ENCODE measurements at regions not wholly inside any gene's neighbourhood (a gene's known extent, or its start where the extent isn't known, plus 50 kb on each side); places are given as distances from the start of the nearest gene placed in this dataset.

- WGBS, 2 donors (ENCODE audit: low coverage in 1 of 2) = 36 to 37% methylated on average over 4 of the region's 4 CpGs
- TF ChIP-seq EP300 (IDR thresholded peaks at IDR 0.05; ENCODE audit: low read depth) = peak; percentile 67
- TF ChIP-seq POLR2AphosphoS5 (IDR thresholded peaks at IDR 0.05) = peak in 2 of 3 donors; percentile 71 to 86
- TF ChIP-seq POLR2A (IDR thresholded peaks at IDR 0.05) = no peak
- no peak for TF ChIP-seq CTCF (IDR thresholded peaks at IDR 0.05)
- Histone ChIP-seq H3K27ac (peak overlapping the region; percentile 72 to 78 (median 77)), H3K36me3 (no peaks in the 10 kb centered on the region), H3K27me3 (no peaks in the 10 kb centered on the region), H3K9me3 (peaks cover 0 to 2% of the 10 kb centered on the region in 2 donors), H3K4me1 (peaks cover 0 to 30% (median 13%) of the 10 kb centered on the region in 4 donors), H3K4me3 (no peak overlapping the region)
- intact Hi-C loops (cut with DNase I; ENCODE audit: low total_unique reads) = no loop called here
- peak; percentile 73 for DNase-seq
- in situ Hi-C loops (cut with MboI; ENCODE audit: low pct_ligation_motif_present in 1 of 4, low pct_unique_long_range_greater_than_20kb in 1 of 4, low sequenced_read_pairs in 3 of 4) = no loop called here
Observed at GRCh38 chr21:38950435-38951094, 144.8 kb downstream of the ETS2 start.

DNA sequence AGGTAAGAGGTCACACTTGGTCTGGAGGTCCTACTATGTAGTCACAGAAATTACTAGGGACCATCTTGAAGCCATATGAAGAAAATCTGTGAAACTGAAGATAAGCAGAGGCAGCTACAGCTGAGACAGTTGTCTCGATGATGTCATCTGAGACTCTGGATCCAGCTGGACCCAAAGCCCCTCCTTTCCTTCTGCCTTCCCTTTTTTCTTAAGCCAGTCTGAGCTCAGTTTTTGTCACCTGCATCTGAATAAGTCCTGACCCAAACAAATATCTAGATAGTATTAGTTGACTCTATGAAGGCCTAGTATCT lies 143.3 kb downstream of the ETS2 start:
- intact Hi-C loops (cut with DNase I; ENCODE audit: low total_unique reads) (no loop called here), in situ Hi-C loops (cut with MboI; ENCODE audit: low pct_ligation_motif_present in 1 of 4, low pct_unique_long_range_greater_than_20kb in 1 of 4, low sequenced_read_pairs in 3 of 4) (no loop called here)
- WGBS, 2 donors (ENCODE audit: low coverage in 1 of 2) = 82% methylated on average over 1 of the region's 1 CpG; no CpG with 5 or more reads in 1 of the 2 donors
- peaks cover 0 to 2% of the 10 kb centered on the region in 2 donors for H3K9me3 ChIP-seq
- H3K27ac ChIP-seq = peak overlapping the region in 1 of 4 donors; percentile 76
- H3K4me1 ChIP-seq = peaks cover 0 to 18% (median 4%) of the 10 kb centered on the region in 4 donors
- no peak for TF ChIP-seq CTCF (IDR thresholded peaks at IDR 0.05)
- TF ChIP-seq POLR2AphosphoS5 (IDR thresholded peaks at IDR 0.05) = no peak
- no peak for TF ChIP-seq EP300 (IDR thresholded peaks at IDR 0.05; ENCODE audit: low read depth)
- TF ChIP-seq POLR2A (IDR thresholded peaks at IDR 0.05) = no peak
- DNase-seq = no peak
- H3K36me3 ChIP-seq = no peaks in the 10 kb centered on the region
- H3K4me3 ChIP-seq = no peak overlapping the region
- no peaks in the 10 kb centered on the region for H3K27me3 ChIP-seq

DNA sequence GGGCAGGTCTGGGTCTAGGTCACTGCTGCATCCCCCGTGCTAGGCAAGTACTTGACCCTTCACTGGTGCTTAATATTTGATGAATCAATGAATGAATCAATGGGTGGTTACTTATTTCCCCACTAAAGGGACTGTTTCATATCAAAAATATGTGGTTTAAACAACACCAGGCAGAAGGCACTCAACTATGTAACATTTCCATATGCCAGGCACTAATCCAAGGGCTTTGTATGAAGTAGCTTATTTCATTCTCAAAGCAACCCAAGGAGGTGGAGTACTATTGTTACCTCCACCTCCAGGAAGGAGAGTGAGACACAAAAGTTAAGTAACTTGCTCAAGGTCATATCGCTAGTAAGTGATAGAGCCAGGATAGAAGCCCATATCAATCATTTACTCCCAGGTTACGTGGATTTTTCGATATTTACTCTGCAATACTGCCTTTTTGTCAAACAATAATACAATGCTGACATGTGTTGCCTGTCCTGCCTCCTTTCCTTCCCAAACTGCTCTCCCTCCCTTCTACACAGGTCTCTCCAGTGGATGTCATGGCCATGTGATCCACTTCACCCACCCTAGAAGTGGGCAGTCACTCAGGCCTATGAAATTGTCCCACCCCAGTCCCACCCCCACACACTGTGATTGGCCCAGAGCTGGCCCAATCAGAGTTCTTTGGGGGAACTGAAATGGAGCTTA lies 142.8 kb downstream of the ETS2 start:
- Histone ChIP-seq H3K36me3 (no peaks in the 10 kb centered on the region), H3K27ac (peak overlapping the region in 1 of 4 donors; percentile 76), H3K4me1 (peaks cover 0 to 18% (median 4%) of the 10 kb centered on the region in 4 donors), H3K27me3 (no peaks in the 10 kb centered on the region), H3K9me3 (peaks cover 0 to 2% of the 10 kb centered on the region in 2 donors), H3K4me3 (no peak overlapping the region)
- WGBS, 2 donors (ENCODE audit: low coverage in 1 of 2) = 61 to 63% methylated on average over 3 to 4 of the region's 4 CpGs
- in situ Hi-C loops (cut with MboI; ENCODE audit: low pct_ligation_motif_present in 1 of 4, low pct_unique_long_range_greater_than_20kb in 1 of 4, low sequenced_read_pairs in 3 of 4) = no loop called here
- DNase-seq = no peak
- intact Hi-C loops (cut with DNase I; ENCODE audit: low total_unique reads) = no loop called here
- no peak for TF ChIP-seq EP300 (IDR thresholded peaks at IDR 0.05; ENCODE audit: low read depth)

DNA sequence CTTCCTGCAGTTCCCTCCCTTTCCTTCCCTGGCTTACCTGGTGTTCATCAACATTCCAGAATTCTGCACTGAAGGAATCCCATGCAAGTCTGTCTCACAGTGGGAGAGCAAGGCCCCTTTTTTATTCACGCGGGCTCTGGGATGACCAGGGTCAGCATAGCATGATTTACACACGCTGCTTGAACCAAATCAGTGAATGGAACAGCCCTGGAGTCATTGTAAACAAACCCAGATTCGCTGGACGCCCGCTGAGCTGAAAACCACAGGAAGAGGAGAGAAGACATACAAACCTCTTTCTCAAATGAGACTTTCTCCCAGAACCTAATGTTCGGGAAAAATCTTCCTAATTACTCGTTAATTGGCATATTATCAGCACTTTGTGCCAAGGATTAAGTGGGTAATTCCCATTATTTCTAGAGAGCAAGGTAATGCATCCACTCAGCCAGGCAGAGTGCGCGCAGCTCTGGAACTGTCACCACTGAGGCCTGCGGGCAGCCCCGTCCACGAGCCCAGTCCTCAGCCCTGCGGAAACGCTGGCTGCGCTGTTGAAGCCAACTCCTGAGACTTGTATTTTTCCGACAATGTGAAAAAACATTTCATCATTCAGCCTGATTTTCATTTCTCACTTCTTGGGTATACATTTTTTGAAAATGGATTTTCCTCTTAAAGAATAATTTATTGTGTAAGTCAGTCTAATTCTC lies 140.0 kb downstream of the ETS2 start:
- H3K4me1 ChIP-seq = peaks cover 0 to 5% (median 0%) of the 10 kb centered on the region in 4 donors
- intact Hi-C loops (cut with DNase I; ENCODE audit: low total_unique reads) (no loop called here), in situ Hi-C loops (cut with MboI; ENCODE audit: low pct_ligation_motif_present in 1 of 4, low pct_unique_long_range_greater_than_20kb in 1 of 4, low sequenced_read_pairs in 3 of 4) (no loop called here)
- DNase-seq = no peak
- TF ChIP-seq CTCF (IDR thresholded peaks at IDR 0.05) (no peak), EP300 (IDR thresholded peaks at IDR 0.05; ENCODE audit: low read depth) (no peak)
- H3K27ac ChIP-seq = peak overlapping the region; percentile 5 to 28 (median 10)
- 77 to 83% methylated on average over 16 to 17 of the region's 17 CpGs for WGBS, 2 donors (ENCODE audit: low coverage in 1 of 2)
- H3K27me3 ChIP-seq = no peaks in the 10 kb centered on the region
- peaks cover 0 to 2% of the 10 kb centered on the region in 2 donors for H3K9me3 ChIP-seq
- no peaks in the 10 kb centered on the region for H3K36me3 ChIP-seq
- H3K4me3 ChIP-seq = no peak overlapping the region
